ENCODE measurements at regions not wholly inside any gene's neighbourhood (a gene's known extent, or its start where the extent isn't known, plus 50 kb on each side); places are given as distances from the start of the nearest gene placed in this dataset.

GRCh38 chr4:43763029-43763610 is 685.5 kb downstream of the KCTD8 start:
- no peak for TF ChIP-seq ZFX (IDR thresholded peaks at IDR 0.05; ENCODE audit: borderline replicate concordance)
- no peak for TF ChIP-seq CTCF (IDR thresholded peaks at IDR 0.05)
- H3K27ac ChIP-seq, result no peak overlapping the region

GRCh38 chr4:43765514-43765913 is 683.1 kb downstream of the KCTD8 start:
- TF ChIP-seq CTCF (IDR thresholded peaks at IDR 0.05), result no peak
- no peak for TF ChIP-seq ZFX (IDR thresholded peaks at IDR 0.05; ENCODE audit: borderline replicate concordance)
- H3K27ac ChIP-seq, result no peak overlapping the region

- TF ChIP-seq CTCF (IDR thresholded peaks at IDR 0.05), result no peak
- TF ChIP-seq ZFX (IDR thresholded peaks at IDR 0.05; ENCODE audit: borderline replicate concordance), result no peak
- no peak overlapping the region for H3K27ac ChIP-seq
Observed at GRCh38 chr4:43766648-43767047, 682.0 kb downstream of the KCTD8 start.

GRCh38 chr4:43776371-43776770 is 672.2 kb downstream of the KCTD8 start:
- H3K27ac ChIP-seq, result no peak overlapping the region
- TF ChIP-seq CTCF (IDR thresholded peaks at IDR 0.05) (peak; percentile 58), ZFX (IDR thresholded peaks at IDR 0.05; ENCODE audit: borderline replicate concordance) (no peak)

GRCh38 chr4:43778187-43778915 is 670.3 kb downstream of the KCTD8 start:
- no peak overlapping the region for H3K27ac ChIP-seq
- TF ChIP-seq CTCF (IDR thresholded peaks at IDR 0.05) (no peak), ZFX (IDR thresholded peaks at IDR 0.05; ENCODE audit: borderline replicate concordance) (no peak)

GRCh38 chr4:43781125-43781524 is 667.5 kb downstream of the KCTD8 start:
- no peak overlapping the region for H3K27ac ChIP-seq
- no peak for TF ChIP-seq CTCF (IDR thresholded peaks at IDR 0.05)
- no peak for TF ChIP-seq ZFX (IDR thresholded peaks at IDR 0.05; ENCODE audit: borderline replicate concordance)

GRCh38 chr4:43782391-43782790 is 666.2 kb downstream of the KCTD8 start:
- H3K27ac ChIP-seq, result no peak overlapping the region
- TF ChIP-seq CTCF (IDR thresholded peaks at IDR 0.05), result peak; percentile 46
- no peak for TF ChIP-seq ZFX (IDR thresholded peaks at IDR 0.05; ENCODE audit: borderline replicate concordance)

Data from 22Rv1 (cell line).